ENCODE measurements at regions not wholly inside any gene's neighbourhood (a gene's known extent, or its start where the extent isn't known, plus 50 kb on each side); places are given as distances from the start of the nearest gene placed in this dataset.

- Histone ChIP-seq H3K4me3 (replicated peaks; ENCODE audit: insufficient read depth, low read length) (no peak overlapping the region), H3K27ac (replicated peaks) (no peak overlapping the region), H3K27me3 (ENCODE audit: insufficient read depth, poor library complexity, severe bottlenecking) (no peaks in the 10 kb centered on the region)
- TF ChIP-seq POLR2AphosphoS5 (IDR thresholded peaks at IDR 0.05; ENCODE audit: low read depth) (no peak), CTCF (IDR thresholded peaks at IDR 0.05; ENCODE audit: insufficient read depth, low read length) (no peak), GABPA (IDR thresholded peaks at IDR 0.05; ENCODE audit: low read depth) (no peak), SPI1 (IDR thresholded peaks at IDR 0.05; ENCODE audit: borderline replicate concordance, low read depth) (no peak), REST (IDR thresholded peaks at IDR 0.05; ENCODE audit: insufficient replicate concordance, low read depth) (no peak)
- DNase-seq (ENCODE audit: low read depth in 1 of 2, low spot score in 1 of 2), result no peak
Measured at GRCh38 chr7:124692425-124692824, 73.2 kb downstream of the GPR37 start.

- no peak for DNase-seq (ENCODE audit: low read depth in 1 of 2, low spot score in 1 of 2)
- H3K4me3 ChIP-seq (replicated peaks; ENCODE audit: insufficient read depth, low read length), result no peak overlapping the region
- no peaks in the 10 kb centered on the region for H3K27me3 ChIP-seq (ENCODE audit: insufficient read depth, poor library complexity, severe bottlenecking)
- no peak overlapping the region for H3K27ac ChIP-seq (replicated peaks)
- TF ChIP-seq REST (IDR thresholded peaks at IDR 0.05; ENCODE audit: insufficient replicate concordance, low read depth) (no peak), SPI1 (IDR thresholded peaks at IDR 0.05; ENCODE audit: borderline replicate concordance, low read depth) (no peak), GABPA (IDR thresholded peaks at IDR 0.05; ENCODE audit: low read depth) (no peak), POLR2AphosphoS5 (IDR thresholded peaks at IDR 0.05; ENCODE audit: low read depth) (no peak), CTCF (IDR thresholded peaks at IDR 0.05; ENCODE audit: insufficient read depth, low read length) (no peak)
Measured at GRCh38 chr7:124690840-124691239, 74.8 kb downstream of the GPR37 start.

- Histone ChIP-seq H3K27ac (replicated peaks) (no peak overlapping the region), H3K27me3 (ENCODE audit: insufficient read depth, poor library complexity, severe bottlenecking) (no peaks in the 10 kb centered on the region), H3K4me3 (replicated peaks; ENCODE audit: insufficient read depth, low read length) (no peak overlapping the region)
- TF ChIP-seq POLR2AphosphoS5 (IDR thresholded peaks at IDR 0.05; ENCODE audit: low read depth), result no peak
- no peak for TF ChIP-seq REST (IDR thresholded peaks at IDR 0.05; ENCODE audit: insufficient replicate concordance, low read depth)
- TF ChIP-seq GABPA (IDR thresholded peaks at IDR 0.05; ENCODE audit: low read depth), result no peak
- TF ChIP-seq SPI1 (IDR thresholded peaks at IDR 0.05; ENCODE audit: borderline replicate concordance, low read depth), result no peak
- TF ChIP-seq CTCF (IDR thresholded peaks at IDR 0.05; ENCODE audit: insufficient read depth, low read length), result no peak
- DNase-seq (ENCODE audit: low read depth in 1 of 2, low spot score in 1 of 2), result no peak
Measured at GRCh38 chr7:124689931-124690330, 75.7 kb downstream of the GPR37 start.

Measured in HL-60 (cell line).